Lower leg skin (tissue), 4 donors: ENCODE measurements at regions not wholly inside any gene's neighbourhood (a gene's known extent, or its start where the extent isn't known, plus 50 kb on each side); places are given as distances from the start of the nearest gene placed in this dataset.
"Not testable (repeated sequence)": the region's sequence is repeated elsewhere in the genome, so short reads cannot be mapped to it uniquely, and the experiment has no call there.

Experiments used
- DNase-seq, 2 donors: peaks; one replicate each; pipeline ENCODE4 v3.0.0-alpha.2; 2019; ENCODE audit warnings: low spot score in 2 of 2
- H3K4me3 ChIP-seq: fragments of 200-600 bp; sonication (generic); 2 replicates; pipeline ENCODE4 v1.5.1; 2017; ENCODE audit warnings: mild to moderate bottlenecking, low read depth; ENCODE audit not compliant: poor library complexity, severe bottlenecking
- CTCF ChIP-seq, 3 donors: fragments of 450-650 bp; IDR thresholded peaks; one replicate each; pipeline ENCODE4 v1.5.1; 2016; ENCODE audit warnings: antibody characterized with exemption in 3 of 3, mild to moderate bottlenecking in 3 of 3, moderate library complexity in 2 of 3
- POLR2A ChIP-seq, 2 donors: fragments of 450-650 bp; IDR thresholded peaks; one replicate each; pipeline ENCODE4 v1.6.1; 2016 to 2017; ENCODE audit warnings: antibody characterized with exemption in 2 of 2, mild to moderate bottlenecking in 1 of 2, moderate library complexity in 1 of 2
- WGBS, 2 donors: methylation state at CpG; one replicate each; pipeline ENCODE4 v1.1.5; 2018; 5-methylcytosine and 5-hydroxymethylcytosine counted together
- intact Hi-C: fragments of 100-400 bp; cut with DNase I; formaldehyde crosslinking; loops from one replicate; pipeline ENCODE4 v1.15.0; 2023; ENCODE audit warnings: low total_unique reads

GRCh38 chr4:19191979-19192650, 1059.6 kb upstream of the SLIT2 start:
- 42 to 48% methylated on average over 1 of the region's 1 CpG for WGBS, 2 donors
- TF ChIP-seq POLR2A (IDR thresholded peaks at IDR 0.05), result no peak
- no peak for TF ChIP-seq CTCF (IDR thresholded peaks at IDR 0.05)
- DNase-seq, result no peak
- intact Hi-C loops, result no loop called here
- H3K4me3 ChIP-seq, result no peak overlapping the region

GRCh38 chr4:19187691-19188090, 1064.0 kb upstream of the SLIT2 start:
- WGBS, 2 donors, result 62 to 75% methylated on average over 3 of the region's 3 CpGs
- H3K4me3 ChIP-seq, result no peak overlapping the region
- intact Hi-C loops, result no loop called here
- TF ChIP-seq CTCF (IDR thresholded peaks at IDR 0.05), result no peak
- TF ChIP-seq POLR2A (IDR thresholded peaks at IDR 0.05), result no peak
- DNase-seq, result no peak

GRCh38 chr4:19187096-19187495, 1064.6 kb upstream of the SLIT2 start:
- TF ChIP-seq POLR2A (IDR thresholded peaks at IDR 0.05), result no peak
- no peak for TF ChIP-seq CTCF (IDR thresholded peaks at IDR 0.05)

GRCh38 chr4:19181631-19182030, 1070.1 kb upstream of the SLIT2 start:
- intact Hi-C loops, DNase-seq: not testable (repeated sequence)

More at GRCh38 chr4:19187096-19187495, 1064.6 kb upstream of the SLIT2 start:
- DNase-seq, result no peak
- intact Hi-C loops, result no loop called here
- H3K4me3 ChIP-seq, result no peak overlapping the region
- WGBS, 2 donors, result 71 to 74% methylated on average over 2 of the region's 2 CpGs

GRCh38 chr4:19178835-19179234, 1072.9 kb upstream of the SLIT2 start:
- intact Hi-C loops, result no loop called here
- whole genome bisulfite sequencing, 2 donors, result 90 to 91% methylated on average over 2 of the region's 2 CpGs
- TF ChIP-seq CTCF (IDR thresholded peaks at IDR 0.05) (no peak), POLR2A (IDR thresholded peaks at IDR 0.05) (no peak)
- DNase-seq, result no peak
- H3K4me3 ChIP-seq, result no peak overlapping the region

More at GRCh38 chr4:19181631-19182030, 1070.1 kb upstream of the SLIT2 start:
- H3K4me3 ChIP-seq, result not testable (repeated sequence)

- no peak overlapping the region for H3K4me3 ChIP-seq
- TF ChIP-seq POLR2A (IDR thresholded peaks at IDR 0.05), result no peak
- no peak for TF ChIP-seq CTCF (IDR thresholded peaks at IDR 0.05)
- WGBS, 2 donors, result 82 to 83% methylated on average over 4 of the region's 4 CpGs
- DNase-seq, result no peak
- intact Hi-C loops, result no loop called here
These were observed 1074.1 kb upstream of the SLIT2 start for GRCh38 chr4:19177616-19178015.
